ENCODE measurements at regions not wholly inside any gene's neighbourhood (a gene's known extent, or its start where the extent isn't known, plus 50 kb on each side); places are given as distances from the start of the nearest gene placed in this dataset.
"Not testable (repeated sequence)": the region's sequence is repeated elsewhere in the genome, so short reads cannot be mapped to it uniquely, and the experiment has no call there.

DNA sequence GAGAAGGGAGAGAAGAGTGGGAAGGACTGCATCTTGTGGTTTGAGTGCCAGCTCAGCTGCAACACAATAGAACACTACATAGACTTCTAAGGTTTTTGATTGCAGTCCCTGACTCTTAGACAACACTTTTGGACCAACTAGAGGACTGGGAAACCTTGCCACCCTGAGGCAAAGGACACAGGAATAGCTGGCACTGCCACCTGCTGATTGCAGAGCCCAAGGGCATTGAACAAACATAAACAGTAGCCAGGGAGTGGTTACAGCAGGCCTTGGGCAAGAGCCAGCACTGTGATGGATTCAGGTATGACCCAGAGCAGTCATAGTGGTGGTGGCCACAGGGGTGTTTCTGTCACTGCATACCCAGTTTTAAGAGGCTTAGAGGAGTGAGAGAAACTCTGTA lies 72.5 kb upstream of the CXorf51A start:
- H3K4me2 ChIP-seq = no peak overlapping the region
- H3K9me3 ChIP-seq (replicated peaks in 1 of 11) = no peaks in the 10 kb centered on the region; a peak in 2 of 22 replicates
- H3K27ac ChIP-seq = no peak overlapping the region
- no peaks in the 10 kb centered on the region for H3K4me1 ChIP-seq
- TF ChIP-seq Cebpa-rat (IDR thresholded peaks at IDR 0.05) = no peak
- no peak overlapping the region for H3K4me3 ChIP-seq
- no peaks in the 10 kb centered on the region for H4K20me1 ChIP-seq
- no peak overlapping the region for H3K9ac ChIP-seq
- H3K36me3 ChIP-seq = no peaks in the 10 kb centered on the region
- H3K27me3 ChIP-seq = peaks cover 62 to 94% (median 85%) of the 10 kb centered on the region in 11 experiments

GRCh38 chrX:146881521-146881920 lies 67.0 kb upstream of the CXorf51A start:
- H3K4me2 ChIP-seq = no peak overlapping the region
- H3K4me1 ChIP-seq = 0 out of 20 replicates have a peak, but pooled peaks cover 0 to 4% (median 0%) of the 10 kb centered on the region in 10 experiments
- no peak for TF ChIP-seq Cebpa-rat (IDR thresholded peaks at IDR 0.05)
- H3K9ac ChIP-seq = no peak overlapping the region
- H3K4me3 ChIP-seq = no peak overlapping the region
- peaks cover 0 to 22% (median 12%) of the 10 kb centered on the region in 11 experiments; a peak in 13 of 22 replicates for H3K9me3 ChIP-seq (replicated peaks in 1 of 11)
- peaks cover 50 to 96% (median 83%) of the 10 kb centered on the region in 11 experiments for H3K27me3 ChIP-seq
- H3K27ac ChIP-seq = no peak overlapping the region
- H4K20me1 ChIP-seq = no peaks in the 10 kb centered on the region
- no peaks in the 10 kb centered on the region for H3K36me3 ChIP-seq

DNA sequence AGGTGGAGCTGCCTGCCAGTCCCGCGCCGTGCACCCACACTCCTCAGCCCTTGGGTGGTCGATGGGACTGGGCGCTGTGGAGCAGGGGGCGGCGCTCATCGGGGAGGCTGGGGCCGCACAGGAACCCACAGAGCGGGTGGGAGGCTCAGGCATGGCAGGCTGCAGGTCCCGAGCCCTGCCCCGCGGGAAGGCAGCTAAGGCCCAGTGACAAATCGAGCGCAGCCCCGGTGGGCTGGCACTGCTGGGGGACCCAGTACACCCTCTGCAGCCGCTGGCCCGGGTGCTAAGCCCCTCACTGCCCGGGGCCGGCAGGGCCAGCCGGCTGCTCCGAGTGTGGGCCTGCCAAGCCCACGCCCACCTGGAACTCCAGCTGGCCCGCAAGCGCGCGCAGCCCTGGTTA lies 52.3 kb upstream of the CXorf51A start:
- H4K20me1 ChIP-seq, H3K4me2 ChIP-seq, H3K36me3 ChIP-seq, H3K4me3 ChIP-seq, H3K9ac ChIP-seq, H3K4me1 ChIP-seq, H3K27ac ChIP-seq: not testable (repeated sequence)
- H3K9me3 ChIP-seq (replicated peaks in 1 of 11) = peaks cover 42 to 51% (median 48%) of the 10 kb centered on the region in 11 experiments
- peaks cover 31 to 64% (median 53%) of the 10 kb centered on the region in 11 experiments; a peak in 21 of 22 replicates for H3K27me3 ChIP-seq

GRCh38 chrX:146865734-146866133 lies 51.2 kb upstream of the CXorf51A start:
- H3K4me2 ChIP-seq, H3K27ac ChIP-seq, H3K9ac ChIP-seq, H3K4me1 ChIP-seq, H3K36me3 ChIP-seq, H3K4me3 ChIP-seq, H4K20me1 ChIP-seq: not testable (repeated sequence)
- Histone ChIP-seq H3K9me3 (replicated peaks in 1 of 11) (peaks cover 50 to 59% (median 56%) of the 10 kb centered on the region in 11 experiments), H3K27me3 (peaks cover 25 to 54% (median 44%) of the 10 kb centered on the region in 11 experiments; a peak in 21 of 22 replicates)
